ENCODE measurements at regions not wholly inside any gene's neighbourhood (a gene's known extent, or its start where the extent isn't known, plus 50 kb on each side); places are given as distances from the start of the nearest gene placed in this dataset.

DNA sequence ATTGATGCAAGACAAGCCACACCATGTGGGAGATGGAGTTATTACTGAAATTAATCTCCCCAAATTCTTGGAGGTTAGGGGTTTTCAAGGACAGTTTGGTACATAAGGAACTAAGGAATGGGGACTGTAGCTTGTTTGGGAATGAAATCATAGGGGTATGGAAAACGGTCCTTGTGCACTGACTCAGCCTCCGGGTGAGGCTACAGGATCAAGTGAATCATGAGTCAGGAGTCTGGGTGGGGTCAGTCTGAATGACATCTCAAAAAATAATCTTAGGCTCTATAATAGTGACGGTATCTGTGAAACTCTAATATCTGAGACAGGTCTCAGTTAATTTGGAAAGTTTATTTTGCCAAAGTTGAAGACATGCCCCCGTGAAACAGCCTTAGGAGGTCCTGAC is 128.5 kb upstream of the CYSLTR1 start:
- 6% methylated on average over 4 of the region's 4 CpGs for WGBS (ENCODE audit: low lambda C conversion rate)
- Histone ChIP-seq H3K4me2 (no peak overlapping the region), H3K27ac (ENCODE audit: low read depth in 2 of 2, low read length in 1 of 2) (no peak overlapping the region), H3K79me2 (ENCODE audit: insufficient read depth) (no peaks in the 10 kb centered on the region), H2AFZ (ENCODE audit: low read depth) (no peak overlapping the region), H3K9me2 (no peaks in the 10 kb centered on the region), H4K20me1 (ENCODE audit: insufficient read depth) (no peaks in the 10 kb centered on the region), H3K9ac (no peak overlapping the region), H3F3A (replicated peaks; ENCODE audit: insufficient read depth) (no peaks in the 10 kb centered on the region), H3K4me3 (ENCODE audit: low read depth in 2 of 2, low read length in 1 of 2) (no peak overlapping the region), H3K4me1 (ENCODE audit: control insufficient read depth in 1 of 2, insufficient read depth in 2 of 2, low read depth in 1 of 2, low read length in 1 of 2) (no peaks in the 10 kb centered on the region), H3K27me3 (ENCODE audit: insufficient read depth) (no peaks in the 10 kb centered on the region), H3K9me3 (no peaks in the 10 kb centered on the region; the same call in 1 of the 2 replicates), H3K36me3 (replicated peaks in 1 of 2; ENCODE audit: control insufficient read depth in 1 of 2, insufficient read depth in 2 of 2, low read length in 1 of 2) (no peaks in the 10 kb centered on the region)
- POLR2A ChIA-PET, result no interaction called here
- TF ChIP-seq ELF1 (IDR thresholded peaks at IDR 0.05) (no peak), NRF1 (IDR thresholded peaks at IDR 0.05; ENCODE audit: low read depth, low read length) (no peak), MEF2A (IDR thresholded peaks at IDR 0.05; ENCODE audit: borderline replicate concordance, low read depth) (no peak), RFX5 (IDR thresholded peaks at IDR 0.05; ENCODE audit: low read length) (no peak), POLR2AphosphoS5 (IDR thresholded peaks at IDR 0.05; ENCODE audit: low read depth, low read length) (no peak), SMC3 (IDR thresholded peaks at IDR 0.05; ENCODE audit: low read depth, low read length) (no peak), FOXM1 (IDR thresholded peaks at IDR 0.05; ENCODE audit: low read depth) (no peak), NFIC (IDR thresholded peaks at IDR 0.05; ENCODE audit: borderline replicate concordance) (no peak), CTCF (IDR thresholded peaks at IDR 0.05) (no peak), TCF12 (IDR thresholded peaks at IDR 0.05) (no peak), SIN3A (IDR thresholded peaks at IDR 0.05; ENCODE audit: borderline replicate concordance, low read depth, low read length) (no peak), RAD21 (IDR thresholded peaks at IDR 0.05; ENCODE audit: low read length) (no peak), FOSL2 (IDR thresholded peaks at IDR 0.05; ENCODE audit: borderline replicate concordance, low read depth) (no peak), JUND (IDR thresholded peaks at IDR 0.05) (no peak), EZH2phosphoT487 (IDR thresholded peaks at IDR 0.05; ENCODE audit: borderline replicate concordance, low read depth) (no peak), MXI1 (IDR thresholded peaks at IDR 0.05; ENCODE audit: low read depth, low read length) (no peak), REST (IDR thresholded peaks at IDR 0.05; ENCODE audit: low read depth, low read length) (no peak)
- TF ChIP-seq, protein P1, sequence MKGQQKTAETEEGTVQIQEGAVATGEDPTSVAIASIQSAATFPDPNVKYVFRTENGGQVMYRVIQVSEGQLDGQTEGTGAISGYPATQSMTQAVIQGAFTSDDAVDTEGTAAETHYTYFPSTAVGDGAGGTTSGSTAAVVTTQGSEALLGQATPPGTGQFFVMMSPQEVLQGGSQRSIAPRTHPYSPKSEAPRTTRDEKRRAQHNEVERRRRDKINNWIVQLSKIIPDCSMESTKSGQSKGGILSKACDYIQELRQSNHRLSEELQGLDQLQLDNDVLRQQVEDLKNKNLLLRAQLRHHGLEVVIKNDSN (IDR thresholded peaks at IDR 0.05; ENCODE audit: borderline replicate concordance, low read depth), result no peak
- no peak for DNase-seq
- CTCF ChIA-PET, result no interaction called here

Measured in SK-N-SH (cell line).